ENCODE measurements at regions not wholly inside any gene's neighbourhood (a gene's known extent, or its start where the extent isn't known, plus 50 kb on each side); places are given as distances from the start of the nearest gene placed in this dataset.

DNA sequence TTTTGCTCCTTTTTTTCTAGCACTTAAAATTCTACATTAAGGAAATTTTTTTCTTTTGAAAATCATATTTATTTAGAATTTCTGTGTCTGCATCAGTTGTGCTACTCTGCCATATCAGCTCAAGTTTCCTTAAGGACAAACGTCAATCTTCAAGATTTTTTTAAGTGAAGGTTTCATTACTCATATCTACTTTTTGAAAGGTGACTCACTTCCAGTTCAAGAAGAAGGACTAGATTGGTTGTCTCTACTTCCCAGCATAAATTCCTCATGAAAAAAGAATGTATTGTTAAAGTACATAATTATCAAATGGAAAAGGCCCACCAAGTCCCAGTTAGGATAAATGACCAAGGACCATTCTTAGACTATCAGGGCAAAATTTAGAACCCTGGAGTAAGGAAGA, 626.5 kb downstream of the DMRTA1 start:
- Histone ChIP-seq H3K4me1 (no peaks in the 10 kb centered on the region), H3K4me3 (no peak overlapping the region), H3K9me3 (no peaks in the 10 kb centered on the region), H3K27ac (no peak overlapping the region), H3K27me3 (no peaks in the 10 kb centered on the region), H3K36me3 (no peaks in the 10 kb centered on the region)
- in situ Hi-C loops (cut with MboI; ENCODE audit: low sequenced_read_pairs in 4 of 4), result no loop called here
- TF ChIP-seq, protein P1, sequence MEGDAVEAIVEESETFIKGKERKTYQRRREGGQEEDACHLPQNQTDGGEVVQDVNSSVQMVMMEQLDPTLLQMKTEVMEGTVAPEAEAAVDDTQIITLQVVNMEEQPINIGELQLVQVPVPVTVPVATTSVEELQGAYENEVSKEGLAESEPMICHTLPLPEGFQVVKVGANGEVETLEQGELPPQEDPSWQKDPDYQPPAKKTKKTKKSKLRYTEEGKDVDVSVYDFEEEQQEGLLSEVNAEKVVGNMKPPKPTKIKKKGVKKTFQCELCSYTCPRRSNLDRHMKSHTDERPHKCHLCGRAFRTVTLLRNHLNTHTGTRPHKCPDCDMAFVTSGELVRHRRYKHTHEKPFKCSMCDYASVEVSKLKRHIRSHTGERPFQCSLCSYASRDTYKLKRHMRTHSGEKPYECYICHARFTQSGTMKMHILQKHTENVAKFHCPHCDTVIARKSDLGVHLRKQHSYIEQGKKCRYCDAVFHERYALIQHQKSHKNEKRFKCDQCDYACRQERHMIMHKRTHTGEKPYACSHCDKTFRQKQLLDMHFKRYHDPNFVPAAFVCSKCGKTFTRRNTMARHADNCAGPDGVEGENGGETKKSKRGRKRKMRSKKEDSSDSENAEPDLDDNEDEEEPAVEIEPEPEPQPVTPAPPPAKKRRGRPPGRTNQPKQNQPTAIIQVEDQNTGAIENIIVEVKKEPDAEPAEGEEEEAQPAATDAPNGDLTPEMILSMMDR (IDR thresholded peaks at IDR 0.05 in 4 of 5, conservative IDR thresholded peaks at IDR 0.05 in 1 of 5), result no peak
- no peak for TF ChIP-seq POLR2A (IDR thresholded peaks at IDR 0.05)
- ATAC-seq (no peak), DNase-seq (no peak)
- intact Hi-C loops (cut with DNase I; ENCODE audit: low total_unique reads), result no loop called here

DNA sequence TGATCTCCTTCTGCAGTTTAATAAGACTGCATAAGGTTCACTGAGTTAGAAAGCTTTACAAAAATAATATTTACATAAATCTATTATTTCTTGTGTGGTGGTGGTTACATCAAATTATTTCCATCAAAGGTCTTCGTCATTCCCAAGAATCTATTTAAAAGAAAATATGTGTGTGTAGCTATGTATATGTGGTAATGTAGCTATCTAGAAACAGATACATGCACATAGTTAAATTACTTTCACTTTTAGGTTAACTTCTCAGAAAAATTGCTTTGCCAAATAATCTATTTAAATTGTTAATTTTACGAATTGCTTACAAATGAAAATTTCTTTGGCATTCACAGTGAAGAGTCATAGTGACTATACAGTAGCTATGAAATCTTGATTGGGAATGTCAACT, 633.2 kb downstream of the DMRTA1 start:
- ATAC-seq (no peak), DNase-seq (no peak)
- in situ Hi-C loops (cut with MboI; ENCODE audit: low sequenced_read_pairs in 4 of 4), result no loop called here
- Histone ChIP-seq H3K9me3 (no peaks in the 10 kb centered on the region), H3K27ac (no peak overlapping the region), H3K4me3 (no peak overlapping the region), H3K27me3 (no peaks in the 10 kb centered on the region), H3K36me3 (no peaks in the 10 kb centered on the region), H3K4me1 (no peaks in the 10 kb centered on the region)
- TF ChIP-seq, protein P1 (IDR thresholded peaks at IDR 0.05 in 4 of 5, conservative IDR thresholded peaks at IDR 0.05 in 1 of 5), result no peak
- TF ChIP-seq POLR2A (IDR thresholded peaks at IDR 0.05), result no peak
- intact Hi-C loops (cut with DNase I; ENCODE audit: low total_unique reads), result no loop called here

DNA sequence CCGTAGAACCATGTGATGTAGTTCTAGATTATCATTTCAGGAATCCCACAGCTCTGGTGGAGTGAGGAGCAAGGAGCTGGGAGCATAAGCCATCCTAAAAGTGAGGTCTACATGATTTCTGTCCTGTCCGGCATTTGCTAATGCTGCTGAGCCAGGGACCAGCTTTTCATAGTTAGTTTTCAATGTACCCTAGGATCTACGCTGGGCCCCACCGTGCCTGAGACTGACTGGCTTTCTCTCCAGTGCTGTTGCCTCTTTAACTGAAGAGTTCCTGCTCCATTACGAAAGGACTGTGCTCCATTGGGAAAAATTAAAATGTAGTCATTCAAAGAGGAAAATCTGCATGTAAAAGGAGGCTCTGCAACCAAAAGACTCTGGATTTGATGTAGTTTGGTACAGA, 634.8 kb downstream of the DMRTA1 start:
- intact Hi-C loops (cut with DNase I; ENCODE audit: low total_unique reads) (no loop called here), in situ Hi-C loops (cut with MboI; ENCODE audit: low sequenced_read_pairs in 4 of 4) (no loop called here)
- H3K36me3 ChIP-seq, result no peaks in the 10 kb centered on the region
- DNase-seq (no peak), ATAC-seq (no peak)
- TF ChIP-seq POLR2A (IDR thresholded peaks at IDR 0.05), result no peak
- TF ChIP-seq, protein P1 (IDR thresholded peaks at IDR 0.05 in 4 of 5, conservative IDR thresholded peaks at IDR 0.05 in 1 of 5), result no peak
- no peaks in the 10 kb centered on the region for H3K27me3 ChIP-seq
- H3K9me3 ChIP-seq, result no peaks in the 10 kb centered on the region
- no peak overlapping the region for H3K27ac ChIP-seq
- H3K4me1 ChIP-seq, result no peaks in the 10 kb centered on the region
- H3K4me3 ChIP-seq, result no peak overlapping the region

DNA sequence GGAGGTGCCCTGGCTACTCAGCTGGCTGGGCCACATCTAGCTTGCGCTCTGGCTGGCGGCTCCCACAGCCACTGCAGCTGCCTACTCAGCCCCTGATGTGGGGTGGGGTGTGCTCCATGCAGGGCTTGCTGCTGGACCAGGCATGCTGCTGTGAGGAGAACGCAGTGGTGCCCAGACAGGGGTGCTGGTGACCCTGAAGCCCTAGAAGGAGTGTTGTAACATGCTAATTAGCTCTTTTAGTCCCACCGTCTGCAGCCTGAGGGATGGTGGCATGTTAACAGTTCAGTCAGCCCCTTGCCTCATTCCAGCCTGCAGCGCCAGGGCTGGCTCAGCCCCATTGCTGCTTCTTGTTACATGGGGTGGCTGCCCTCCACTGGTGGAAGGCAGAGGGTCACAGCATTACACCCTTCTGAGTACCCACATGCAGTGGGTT, 642.3 kb downstream of the DMRTA1 start:
- DNase-seq (no peak), ATAC-seq (no peak)
- H3K4me3 ChIP-seq, result no peak overlapping the region
- no peaks in the 10 kb centered on the region for H3K27me3 ChIP-seq
- no peaks in the 10 kb centered on the region for H3K36me3 ChIP-seq
- intact Hi-C loops (cut with DNase I; ENCODE audit: low total_unique reads) (loop anchor here (5.0 kb wide), 1 partner anchor 562 kb away; no protein-coding TSS in a partner anchor), in situ Hi-C loops (cut with MboI; ENCODE audit: low sequenced_read_pairs in 4 of 4) (no loop called here)
- H3K9me3 ChIP-seq, result peaks cover 0 to 3% (median 0%) of the 10 kb centered on the region in 3 donors
- no peak for TF ChIP-seq POLR2A (IDR thresholded peaks at IDR 0.05)
- TF ChIP-seq, protein P1 (IDR thresholded peaks at IDR 0.05 in 4 of 5, conservative IDR thresholded peaks at IDR 0.05 in 1 of 5), result no peak
- H3K4me1 ChIP-seq, result no peaks in the 10 kb centered on the region
- H3K27ac ChIP-seq, result no peak overlapping the region

DNA sequence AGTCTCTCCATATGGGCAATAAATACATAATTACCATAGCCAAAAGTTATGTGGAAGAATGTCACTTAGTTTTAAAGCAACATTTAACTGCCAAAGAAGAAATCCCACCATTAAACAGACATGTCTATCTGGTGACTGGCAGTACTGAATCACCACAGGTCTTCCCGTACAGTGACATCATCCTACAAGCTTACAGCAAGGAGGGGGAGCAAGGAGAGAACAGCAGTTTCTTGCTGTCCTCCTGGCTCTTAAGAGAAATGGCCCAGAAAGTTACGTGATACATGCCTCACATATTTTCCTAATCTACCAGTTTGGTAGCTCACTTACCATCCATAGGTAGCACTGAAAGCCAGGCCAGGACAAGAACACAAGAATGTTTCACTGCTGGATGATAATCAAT, 671.0 kb downstream of the DMRTA1 start:
- TF ChIP-seq, protein P1 (IDR thresholded peaks at IDR 0.05 in 4 of 5, conservative IDR thresholded peaks at IDR 0.05 in 1 of 5), result no peak
- TF ChIP-seq POLR2A (IDR thresholded peaks at IDR 0.05), result no peak
- intact Hi-C loops (cut with DNase I; ENCODE audit: low total_unique reads) (no loop called here), in situ Hi-C loops (cut with MboI; ENCODE audit: low sequenced_read_pairs in 4 of 4) (no loop called here)
- DNase-seq (no peak), ATAC-seq (no peak)
- Histone ChIP-seq H3K4me1 (no peaks in the 10 kb centered on the region), H3K9me3 (no peaks in the 10 kb centered on the region), H3K36me3 (no peaks in the 10 kb centered on the region), H3K4me3 (no peak overlapping the region), H3K27me3 (no peaks in the 10 kb centered on the region), H3K27ac (no peak overlapping the region)

All from gastrocnemius medialis (tissue), 4 donors.